K562 (cell line): ENCODE measurements at regions not wholly inside any gene's neighbourhood (a gene's known extent, or its start where the extent isn't known, plus 50 kb on each side); places are given as distances from the start of the nearest gene placed in this dataset.

Experiments
- ATAC-seq: fragments of 200-7000 bp; cut with Tn5 transposase; 3 replicates; pipeline ENCODE4 v1.9.1; 2020; ENCODE audit warnings: moderate library complexity
- BruUV-seq: library from RNA; stranded (reverse); fragments of 400-500 nt; replicated peaks from 2 replicates; lab custom pipeline; 2021; lab: Mats Ljungman, UMichigan
- CTCF ChIA-PET: fragments of 300-600 bp; formaldehyde crosslinking; extraction: SDS; loops from one replicate; lab custom pipeline; 2021; ENCODE audit warnings: low intra/inter-chr PET ratio; lab: Yijun Ruan, JAX
- POLR2A ChIA-PET: fragments of 300-600, 350-650 bp; sonication (Branson Sonifier 250); formaldehyde crosslinking; extraction: SDS; loops from one replicate; lab custom pipeline; 2021; ENCODE audit warnings: antibody characterized with exemption, inconsistent platforms; lab: Yijun Ruan, JAX
- DNase-seq, 4 experiments: peaks; one replicate each; pipeline versions ENCODE4 v3.0.0 to v3.0.0-alpha.2; 2011 to 2018; ENCODE audit warnings: low spot score in 3 of 4, mixed read lengths in 3 of 4; ENCODE audit errors: extremely low read depth in 1 of 4
- FAIRE-seq: peaks from 2 replicates; lab custom pipeline; 2011; peaks lifted over from hg19 to GRCh38; lab: Jason Lieb, UNC
- H2AFZ ChIP-seq: 2 replicates; pipeline ENCODE4 v1.6.0; 2011; ENCODE audit warnings: low read depth, low read length, control low read depth, inconsistent platforms
- H3K27ac ChIP-seq: fragments of 200-600 bp; 3 replicates; pipeline ENCODE4 v1.8.0; 2011; ENCODE audit warnings: low read depth, mild to moderate bottlenecking, control low read depth, inconsistent platforms, low read length, moderate library complexity, mixed read lengths; ENCODE audit errors: extremely low read depth
- H3K27me3 ChIP-seq, 2 experiments: fragments of 300-600 bp in 1 of 2; 2 replicates in 1 of 2; 3 replicates in 1 of 2; pipeline versions ENCODE4 v1.6.0 to v1.8.0; 2011; ENCODE audit warnings: inconsistent platforms in 2 of 2, low read length in 2 of 2, mild to moderate bottlenecking in 1 of 2, mixed read lengths in 1 of 2, moderate library complexity in 1 of 2; ENCODE audit not compliant: control insufficient read depth in 2 of 2, insufficient read depth in 2 of 2
- H3K36me3 ChIP-seq: fragments of 300-600 bp; 3 replicates; pipeline ENCODE4 v1.8.0; 2011; ENCODE audit warnings: mild to moderate bottlenecking, low read length, inconsistent platforms; ENCODE audit not compliant: control insufficient read depth, insufficient read depth
- H3K4me1 ChIP-seq, 2 experiments: fragments of 200-600 bp in 1 of 2; replicated peaks in 1 of 2; 2 replicates in 1 of 2; 3 replicates in 1 of 2; pipeline versions ENCODE4 v1.5.1 to v1.8.0; 2011; ENCODE audit warnings: inconsistent platforms in 2 of 2, low read length in 2 of 2, mild to moderate bottlenecking in 1 of 2, mixed read lengths in 1 of 2, moderate library complexity in 1 of 2; ENCODE audit not compliant: control insufficient read depth in 2 of 2, insufficient read depth in 2 of 2
- H3K4me2 ChIP-seq: 2 replicates; pipeline ENCODE4 v1.6.1; 2011; ENCODE audit warnings: low read length, control low read depth, inconsistent platforms, mixed read lengths; ENCODE audit not compliant: insufficient read depth
- H3K4me3 ChIP-seq: fragments of 200-600 bp; sonication (generic), shearing (Covaris generic); 2 replicates; pipeline ENCODE4 v1.5.1; 2016; ENCODE audit warnings: control low read depth, inconsistent platforms
- H3K79me2 ChIP-seq: fragments of 200-600 bp; 3 replicates; pipeline ENCODE4 v1.8.0; 2011; ENCODE audit warnings: low read length, inconsistent platforms; ENCODE audit not compliant: control insufficient read depth, insufficient read depth
- H3K9ac ChIP-seq, 2 experiments: 2 replicates each; pipeline versions ENCODE4 v1.6.0 to v1.6.1; 2011; ENCODE audit warnings: low read depth in 2 of 2, low read length in 2 of 2, control low read depth in 1 of 2, inconsistent platforms in 1 of 2, mild to moderate bottlenecking in 1 of 2, mixed read lengths in 1 of 2; ENCODE audit not compliant: insufficient read depth in 1 of 2
- H3K9me1 ChIP-seq: one replicate; pipeline ENCODE4 v1.6.0; 2011; ENCODE audit warnings: inconsistent platforms, mild to moderate bottlenecking, low read length, moderate library complexity; ENCODE audit not compliant: control insufficient read depth, insufficient read depth
- H3K9me3 ChIP-seq: replicated peaks from 2 replicates; pipeline ENCODE4 v1.5.1; 2011; ENCODE audit warnings: low read depth, low read length, inconsistent platforms; ENCODE audit not compliant: control insufficient read depth, insufficient read depth
- H4K20me1 ChIP-seq: replicated peaks from 2 replicates; pipeline ENCODE4 v1.6.1; 2011; ENCODE audit warnings: low read length, inconsistent platforms, mixed read lengths; ENCODE audit not compliant: control insufficient read depth, insufficient read depth
- E2F1 ChIP-seq: sonication (generic); formaldehyde crosslinking; IDR thresholded peaks from 2 replicates; pipeline ENCODE4 v1.8.1; 2023; ENCODE audit warnings: mild to moderate bottlenecking, missing genetic modification reagents, moderate library complexity
- ELF1 ChIP-seq: fragments of 200-800 bp; sonication (Bioruptor generic); IDR thresholded peaks from 2 replicates; pipeline ENCODE4 v1.6.1; 2016; ENCODE audit warnings: missing genetic modification characterization, missing compliant biosample characterization
- HMG20B ChIP-seq: fragments of 250-450 bp; sonication (Bioruptor Pico); IDR thresholded peaks from 2 replicates; pipeline ENCODE4 v1.5.0; 2021; ENCODE audit warnings: mild to moderate bottlenecking
- NFE2 ChIP-seq: IDR thresholded peaks from 2 replicates; pipeline ENCODE4 v1.6.1; 2014; ENCODE audit warnings: antibody characterized with exemption, low read depth
- NFE2L1 ChIP-seq: fragments of 450-650 bp; IDR thresholded peaks from 2 replicates; pipeline ENCODE4 v1.6.1; 2016; ENCODE audit warnings: missing genetic modification characterization, low read depth, mild to moderate bottlenecking, missing compliant biosample characterization, moderate library complexity, borderline replicate concordance
- PML ChIP-seq: IDR thresholded peaks from 2 replicates; pipeline ENCODE4 v1.6.1; 2012; ENCODE audit warnings: low read length, inconsistent platforms
- TAF1 ChIP-seq: IDR thresholded peaks from 2 replicates; pipeline ENCODE4 v1.6.1; 2011; ENCODE audit warnings: mild to moderate bottlenecking, low read length, moderate library complexity; ENCODE audit not compliant: insufficient read depth, control insufficient read depth, severe bottlenecking; ENCODE audit errors: extremely low read depth
- TBL1XR1 ChIP-seq, 2 experiments: IDR thresholded peaks; 2 replicates each; pipeline ENCODE4 v1.6.1; 2012; ENCODE audit warnings: improper control_type of control experiment in 2 of 2, low read length in 2 of 2, mild to moderate bottlenecking in 1 of 2
- USF1 ChIP-seq: sonication (generic); formaldehyde crosslinking; IDR thresholded peaks from 2 replicates; pipeline ENCODE4 v1.9.0; 2022; ENCODE audit warnings: mild to moderate bottlenecking, missing genetic modification reagents
- YBX1 ChIP-seq: fragments of 450-650 bp; IDR thresholded peaks from 2 replicates; pipeline ENCODE4 v1.7.1; 2016; ENCODE audit warnings: mild to moderate bottlenecking
- ZBTB26 ChIP-seq: fragments of 450-650 bp; formaldehyde crosslinking; IDR thresholded peaks from 2 replicates; pipeline ENCODE4 v1.4.0; 2022; ENCODE audit warnings: missing genetic modification characterization
- ZFP30 ChIP-seq: fragments of 250-450 bp; sonication (Bioruptor Pico); IDR thresholded peaks from 2 replicates; pipeline ENCODE4 v1.8.0; 2022; ENCODE audit warnings: moderate library complexity, mild to moderate bottlenecking, inconsistent platforms, borderline replicate concordance
- ZNF133 ChIP-seq: fragments of 250-450 bp; sonication (Bioruptor Pico); IDR thresholded peaks from 2 replicates; pipeline ENCODE4 v1.4.0; 2020; ENCODE audit warnings: mild to moderate bottlenecking
- ZNF707 ChIP-seq: fragments of 250-450 bp; sonication (Bioruptor Pico); conservative IDR thresholded peaks from 2 replicates; pipeline ENCODE4 v1.8.0; 2022; ENCODE audit warnings: inconsistent platforms, mild to moderate bottlenecking, moderate library complexity
- ZNF79 ChIP-seq: fragments of 250-450 bp; sonication (Bioruptor Pico); IDR thresholded peaks from 2 replicates; pipeline ENCODE4 v1.4.0; 2020; ENCODE audit warnings: low read depth, mild to moderate bottlenecking, moderate library complexity
- WGBS: fragments of 100-300 bp; shearing (Covaris generic); methylation state at CpG from one replicate; pipeline ENCODE4 v1.1.6; 2016; ENCODE audit warnings: low coverage, mixed read lengths; ENCODE audit not compliant: insufficient coverage; ENCODE audit errors: missing lambda C conversion rate; 5-methylcytosine and 5-hydroxymethylcytosine counted together
- in situ Hi-C: fragments of 300-500 bp; cut with MboI; formaldehyde crosslinking; loops from 4 replicates; pipeline ENCODE4 v1.15.0; 2018; ENCODE audit warnings: inconsistent platforms, mixed read lengths
- intact Hi-C: fragments of 100-400 bp; cut with micrococcal nuclease; formaldehyde crosslinking; loops from 2 replicates; pipeline ENCODE4 v1.14.2; 2022

- WGBS, result no CpG with 5 or more reads among the region's 1 CpG
- H3K27ac ChIP-seq, result no peak overlapping the region
- H3K4me1 ChIP-seq, result no peaks in the 10 kb centered on the region
- in situ Hi-C loops (no loop called here), intact Hi-C loops (no loop called here)
- H3K9me1 ChIP-seq, result no peaks in the 10 kb centered on the region
- H3K9me3 ChIP-seq, result no peaks in the 10 kb centered on the region
- ATAC-seq (no peak), DNase-seq (no peak), FAIRE-seq (no peak)
- ChIA-PET CTCF (no interaction called here), POLR2A (no interaction called here)
- H3K9ac ChIP-seq, result no peak overlapping the region
- H2AFZ ChIP-seq, result no peak overlapping the region
- no peaks in the 10 kb centered on the region for H3K79me2 ChIP-seq
- H3K4me3 ChIP-seq, result no peak overlapping the region
- H3K27me3 ChIP-seq, result no peaks in the 10 kb centered on the region
- TF ChIP-seq ZNF707 (CRISPR knock-in tag) (peak; percentile 92), HMG20B (CRISPR knock-in tag) (no peak), ZNF133 (CRISPR knock-in tag) (no peak), ZNF79 (CRISPR knock-in tag) (no peak), E2F1 (CRISPR knock-in tag) (no peak)
- H4K20me1 ChIP-seq, result no peaks in the 10 kb centered on the region
- H3K4me2 ChIP-seq, result no peak overlapping the region
- no peaks in the 10 kb centered on the region for H3K36me3 ChIP-seq
- BruUV-seq, result no TSS peak
Measured at GRCh38 chr14:44347316-44347715, 159.8 kb downstream of the FSCB start.

GRCh38 chr14:44341116-44341515, 166.0 kb downstream of the FSCB start:
- ATAC-seq, result no peak
- CTCF ChIA-PET, result no interaction called here
- H3K9me1 ChIP-seq, result no peaks in the 10 kb centered on the region
- intact Hi-C loops, result no loop called here
- BruUV-seq, result no TSS peak
- H3K27ac ChIP-seq, result no peak overlapping the region
- no peaks in the 10 kb centered on the region for H3K4me1 ChIP-seq
- WGBS, result 0% methylated on average over 3 of the region's 3 CpGs
- POLR2A ChIA-PET, result no interaction called here
- H2AFZ ChIP-seq, result no peak overlapping the region
- no peaks in the 10 kb centered on the region for H3K27me3 ChIP-seq
- H3K36me3 ChIP-seq, result no peaks in the 10 kb centered on the region
- no peaks in the 10 kb centered on the region for H3K79me2 ChIP-seq
- in situ Hi-C loops, result no loop called here
- no peak for DNase-seq
- no peak for FAIRE-seq
- H3K9ac ChIP-seq, result no peak overlapping the region
- H3K9me3 ChIP-seq, result no peaks in the 10 kb centered on the region
- H3K4me3 ChIP-seq, result no peak overlapping the region
- H3K4me2 ChIP-seq, result no peak overlapping the region
- H4K20me1 ChIP-seq, result no peaks in the 10 kb centered on the region
- TF ChIP-seq NFE2, result no peak
- TF ChIP-seq USF1 (CRISPR knock-in tag), result no peak
- TF ChIP-seq ZBTB26 (CRISPR knock-in tag), result no peak
- TF ChIP-seq TBL1XR1 (IDR thresholded peaks at IDR 0.05; ENCODE audit: low read length in 2 of 2), result no peak
- TF ChIP-seq YBX1, result no peak
- no peak for TF ChIP-seq PML
- TF ChIP-seq ZFP30 (CRISPR knock-in tag), result no peak
- TF ChIP-seq TAF1, result no peak
- TF ChIP-seq NFE2L1 (tag), result no peak
- no peak for TF ChIP-seq ELF1 (tag)
